CD14-positive monocyte (primary cell): ENCODE measurements at regions not wholly inside any gene's neighbourhood (a gene's known extent, or its start where the extent isn't known, plus 50 kb on each side); places are given as distances from the start of the nearest gene placed in this dataset.

Experiments used
- DNase-seq, 3 donors: peaks; one replicate each; pipeline ENCODE4 v3.0.0-alpha.2; 2011 to 2022
- H2AFZ ChIP-seq: 2 replicates; pipeline ENCODE4 v1.6.0; 2012; ENCODE audit warnings: mild to moderate bottlenecking, low read depth, low read length, inconsistent platforms; ENCODE audit not compliant: insufficient read depth, poor library complexity, severe bottlenecking
- H3K27ac ChIP-seq, 2 donors: 1 replicate in 1 of 2; 2 replicates in 1 of 2; pipeline ENCODE4 v1.5.1; 2012 to 2013; ENCODE audit warnings: low read length in 2 of 2, control low read depth in 1 of 2, inconsistent platforms in 1 of 2, low read depth in 1 of 2, mild to moderate bottlenecking in 1 of 2
- H3K27me3 ChIP-seq, 2 donors: one replicate each; pipeline versions ENCODE4 v1.6.0 to v1.6.1; 2011 to 2013; ENCODE audit warnings: low read length in 2 of 2; ENCODE audit not compliant: control insufficient read depth in 2 of 2, insufficient read depth in 2 of 2
- H3K36me3 ChIP-seq, 2 donors: replicated peaks in 1 of 2; 1 replicate in 1 of 2; 2 replicates in 1 of 2; pipeline versions ENCODE4 v1.5.1 to v1.6.1; 2012 to 2013; ENCODE audit warnings: low read length in 2 of 2, control low read depth in 1 of 2, inconsistent platforms in 1 of 2, mild to moderate bottlenecking in 1 of 2; ENCODE audit not compliant: insufficient read depth in 2 of 2, control insufficient read depth in 1 of 2
- H3K4me1 ChIP-seq, 2 donors: 1 replicate in 1 of 2; 2 replicates in 1 of 2; pipeline versions ENCODE4 v1.5.1 to v1.6.1; 2012 to 2013; ENCODE audit warnings: low read length in 2 of 2, control low read depth in 1 of 2, inconsistent platforms in 1 of 2, mild to moderate bottlenecking in 1 of 2, moderate library complexity in 1 of 2; ENCODE audit not compliant: insufficient read depth in 2 of 2, control insufficient read depth in 1 of 2
- H3K4me2 ChIP-seq: replicated peaks from 2 replicates; pipeline ENCODE3; 2012; ENCODE audit warnings: low read length, moderate library complexity, mild to moderate bottlenecking; ENCODE audit not compliant: poor library complexity, severe bottlenecking; ENCODE audit errors: extremely low read depth
- H3K4me3 ChIP-seq, 3 experiments: fragments of 200-600 bp in 1 of 3; sonication (generic) in 1 of 3; replicated peaks in 1 of 3; 1 replicate in 2 of 3; 2 replicates in 1 of 3; pipeline ENCODE4 v1.5.1; 2011 to 2013; ENCODE audit warnings: low read length in 3 of 3, mild to moderate bottlenecking in 3 of 3, control low read depth in 2 of 3, low read depth in 2 of 3, inconsistent platforms in 1 of 3, moderate library complexity in 1 of 3
- H3K79me2 ChIP-seq: 2 replicates; pipeline ENCODE4 v1.6.0; 2012; ENCODE audit warnings: mild to moderate bottlenecking, control low read depth, inconsistent platforms, low read length, moderate library complexity; ENCODE audit not compliant: insufficient read depth
- H3K9ac ChIP-seq: 2 replicates; pipeline ENCODE4 v1.6.0; 2017; ENCODE audit warnings: low read length, mild to moderate bottlenecking; ENCODE audit not compliant: insufficient read depth, poor library complexity, severe bottlenecking
- H3K9me3 ChIP-seq, 2 donors: replicated peaks in 1 of 2; 1 replicate in 1 of 2; 2 replicates in 1 of 2; pipeline versions ENCODE4 v1.5.1 to v1.6.1; 2012 to 2013; ENCODE audit warnings: low read length in 2 of 2, control low read depth in 1 of 2; ENCODE audit not compliant: control insufficient read depth in 1 of 2, insufficient read depth in 1 of 2
- H4K20me1 ChIP-seq: 2 replicates; pipeline ENCODE4 v1.6.0; 2012; ENCODE audit warnings: mild to moderate bottlenecking, low read length, control low read depth, moderate library complexity; ENCODE audit not compliant: insufficient read depth
- H3K27ac Mint-ChIP-seq, 7 donors: one replicate each; pipeline ENCODE4 v1.8.0; 2020; ENCODE audit warnings: mild to moderate bottlenecking in 7 of 7, mixed read lengths in 7 of 7, moderate library complexity in 6 of 7, inconsistent platforms in 2 of 7
- H3K27me3 Mint-ChIP-seq, 3 donors: one replicate each; pipeline ENCODE4 v1.8.0; 2021 to 2022; ENCODE audit warnings: low read depth in 3 of 3, mild to moderate bottlenecking in 3 of 3, mixed read lengths in 3 of 3, moderate library complexity in 3 of 3, inconsistent platforms in 1 of 3
- H3K36me3 Mint-ChIP-seq, 2 donors: one replicate each; pipeline ENCODE4 v1.8.0; 2020; ENCODE audit warnings: mixed read lengths in 2 of 2, inconsistent platforms in 1 of 2, mild to moderate bottlenecking in 1 of 2
- H3K4me1 Mint-ChIP-seq: one replicate; pipeline ENCODE4 v1.8.0; 2020; ENCODE audit warnings: mild to moderate bottlenecking, mixed read lengths
- H3K4me3 Mint-ChIP-seq, 2 donors: one replicate each; pipeline ENCODE4 v1.8.0; 2020; ENCODE audit warnings: mild to moderate bottlenecking in 2 of 2, mixed read lengths in 2 of 2, moderate library complexity in 1 of 2
- H3K9me3 Mint-ChIP-seq, 7 donors: one replicate each; pipeline ENCODE4 v1.8.0; 2020 to 2022; ENCODE audit warnings: mixed read lengths in 7 of 7, mild to moderate bottlenecking in 6 of 7, moderate library complexity in 6 of 7, inconsistent platforms in 2 of 7
- WGBS: methylation state at CpG from one replicate; pipeline ENCODE4 v1.1.5; 2013; ENCODE audit warnings: missing lambda C conversion rate; ENCODE audit not compliant: insufficient coverage; 5-methylcytosine and 5-hydroxymethylcytosine counted together
- intact Hi-C, 2 donors: fragments of 100-400 bp; cut with micrococcal nuclease; formaldehyde crosslinking; loops; one replicate each; pipeline versions ENCODE4 v1.15.0 to v1.15.1; 2023
- TF ChIP-seq, protein P1 (sequence below): fragments of 200-600 bp; IDR thresholded peaks from one replicate; pipeline ENCODE4 v1.8.0; 2022; ENCODE audit warnings: antibody characterized with exemption, mild to moderate bottlenecking

DNA sequence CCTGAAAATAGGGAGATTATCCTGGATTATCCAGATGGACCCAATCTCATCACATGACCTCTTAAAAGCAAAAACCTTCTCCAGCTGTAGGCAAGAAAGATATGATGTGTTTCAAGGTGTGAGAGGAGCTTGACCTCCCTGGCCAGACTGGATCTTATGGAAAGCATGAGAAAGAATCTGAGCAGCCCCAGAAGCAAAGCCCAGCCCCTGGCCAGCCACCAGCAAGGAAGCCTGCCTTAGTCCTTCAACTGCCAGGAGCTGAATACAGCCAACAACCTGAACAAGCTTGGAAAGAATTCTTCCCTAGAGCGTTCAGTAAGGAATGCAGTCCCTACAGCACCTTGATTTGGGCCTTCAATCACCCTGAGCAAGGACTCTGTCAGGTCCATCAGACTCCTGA lies 375.0 kb upstream of the CHRM3 start:
- no peak overlapping the region for H3K4me3 ChIP-seq
- no peaks in the 10 kb centered on the region for H3K9me3 ChIP-seq
- intact Hi-C loops: no loop called here
- no peaks in the 10 kb centered on the region for H3K4me1 Mint-ChIP-seq
- no peaks in the 10 kb centered on the region for H4K20me1 ChIP-seq
- no peak overlapping the region for H3K27ac Mint-ChIP-seq
- no peak overlapping the region for H3K9ac ChIP-seq
- H3K27ac ChIP-seq: no peak overlapping the region
- TF ChIP-seq, protein P1, sequence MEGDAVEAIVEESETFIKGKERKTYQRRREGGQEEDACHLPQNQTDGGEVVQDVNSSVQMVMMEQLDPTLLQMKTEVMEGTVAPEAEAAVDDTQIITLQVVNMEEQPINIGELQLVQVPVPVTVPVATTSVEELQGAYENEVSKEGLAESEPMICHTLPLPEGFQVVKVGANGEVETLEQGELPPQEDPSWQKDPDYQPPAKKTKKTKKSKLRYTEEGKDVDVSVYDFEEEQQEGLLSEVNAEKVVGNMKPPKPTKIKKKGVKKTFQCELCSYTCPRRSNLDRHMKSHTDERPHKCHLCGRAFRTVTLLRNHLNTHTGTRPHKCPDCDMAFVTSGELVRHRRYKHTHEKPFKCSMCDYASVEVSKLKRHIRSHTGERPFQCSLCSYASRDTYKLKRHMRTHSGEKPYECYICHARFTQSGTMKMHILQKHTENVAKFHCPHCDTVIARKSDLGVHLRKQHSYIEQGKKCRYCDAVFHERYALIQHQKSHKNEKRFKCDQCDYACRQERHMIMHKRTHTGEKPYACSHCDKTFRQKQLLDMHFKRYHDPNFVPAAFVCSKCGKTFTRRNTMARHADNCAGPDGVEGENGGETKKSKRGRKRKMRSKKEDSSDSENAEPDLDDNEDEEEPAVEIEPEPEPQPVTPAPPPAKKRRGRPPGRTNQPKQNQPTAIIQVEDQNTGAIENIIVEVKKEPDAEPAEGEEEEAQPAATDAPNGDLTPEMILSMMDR: no peak
- H3K9me3 Mint-ChIP-seq: peaks cover 0 to 4% (median 2%) of the 10 kb centered on the region in 7 donors
- H3K4me1 ChIP-seq: no peaks in the 10 kb centered on the region
- H3K4me3 Mint-ChIP-seq: no peak overlapping the region
- H3K27me3 ChIP-seq: no peaks in the 10 kb centered on the region
- 83% methylated on average over 1 of the region's 1 CpG for WGBS
- H3K79me2 ChIP-seq: no peaks in the 10 kb centered on the region
- DNase-seq: no peak
- H3K36me3 Mint-ChIP-seq: no peaks in the 10 kb centered on the region
- no peaks in the 10 kb centered on the region for H3K36me3 ChIP-seq
- no peak overlapping the region for H2AFZ ChIP-seq
- H3K4me2 ChIP-seq: no peak overlapping the region
- H3K27me3 Mint-ChIP-seq: peaks cover 0 to 1% (median 0%) of the 10 kb centered on the region in 3 donors

DNA sequence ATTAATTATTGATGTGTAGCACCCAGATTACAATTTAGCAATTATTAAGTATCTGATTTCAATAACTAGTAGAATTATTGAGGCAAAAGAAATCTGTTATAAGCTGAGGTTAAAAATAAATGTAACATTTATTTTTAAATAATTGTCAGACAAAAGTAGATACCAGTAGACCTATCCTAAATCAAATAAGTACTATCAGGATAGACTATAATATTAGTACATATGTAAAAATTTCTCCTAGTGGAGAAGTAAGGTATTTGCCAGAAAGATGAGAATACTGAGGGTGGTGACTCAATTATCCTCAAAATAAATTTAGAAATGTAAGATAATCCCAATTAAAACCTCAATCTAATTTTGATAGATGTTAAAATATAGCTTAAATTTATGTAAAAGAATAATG lies 377.8 kb upstream of the CHRM3 start:
- H3K4me1 Mint-ChIP-seq: no peaks in the 10 kb centered on the region
- Histone ChIP-seq H3K9me3 (no peaks in the 10 kb centered on the region), H3K4me2 (no peak overlapping the region), H3K9ac (no peak overlapping the region), H2AFZ (no peak overlapping the region), H3K27ac (no peak overlapping the region), H3K4me1 (no peaks in the 10 kb centered on the region), H3K4me3 (no peak overlapping the region), H3K79me2 (no peaks in the 10 kb centered on the region), H3K27me3 (no peaks in the 10 kb centered on the region), H4K20me1 (no peaks in the 10 kb centered on the region), H3K36me3 (no peaks in the 10 kb centered on the region)
- H3K4me3 Mint-ChIP-seq: no peak overlapping the region
- H3K36me3 Mint-ChIP-seq: no peaks in the 10 kb centered on the region
- peaks cover 0 to 5% (median 2%) of the 10 kb centered on the region in 7 donors for H3K9me3 Mint-ChIP-seq
- peaks cover 0 to 1% (median 0%) of the 10 kb centered on the region in 3 donors for H3K27me3 Mint-ChIP-seq
- DNase-seq: no peak
- intact Hi-C loops: no loop called here
- TF ChIP-seq, protein P1: no peak
- no peak overlapping the region for H3K27ac Mint-ChIP-seq
